ENCODE measurements at regions not wholly inside any gene's neighbourhood (a gene's known extent, or its start where the extent isn't known, plus 50 kb on each side); places are given as distances from the start of the nearest gene placed in this dataset.

DNA sequence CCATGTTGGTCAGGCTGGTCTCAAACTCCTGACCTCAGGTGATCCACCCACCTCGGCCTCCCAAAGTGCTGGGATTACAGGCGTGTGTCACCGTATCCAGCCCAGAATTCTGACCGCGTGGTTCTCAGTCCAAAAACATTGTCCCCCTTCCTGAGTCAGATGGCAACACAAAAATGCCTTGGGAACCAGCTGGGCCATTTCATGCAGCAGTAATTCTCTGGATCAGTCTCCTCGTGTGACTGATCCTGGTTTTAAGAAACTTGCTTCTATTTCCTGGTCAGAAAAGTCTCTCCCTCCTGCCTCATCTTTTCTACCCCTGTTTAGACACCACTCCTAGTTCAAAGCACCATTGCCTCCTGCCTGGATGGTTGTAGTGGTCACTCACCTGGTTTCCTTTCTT is 60.9 kb upstream of the USP29 start:
- Histone ChIP-seq H3K9ac (no peak overlapping the region), H4K20me1 (no peaks in the 10 kb centered on the region), H3K36me3 (no peaks in the 10 kb centered on the region), H3K4me1 (no peaks in the 10 kb centered on the region), H3K27me3 (no peaks in the 10 kb centered on the region), H3K4me3 (no peak overlapping the region), H3K9me3 (replicated peaks in 1 of 11) (peaks cover 0 to 23% (median 0%) of the 10 kb centered on the region in 11 experiments; a peak in 7 of 22 replicates), H3K4me2 (no peak overlapping the region), H3K27ac (no peak overlapping the region)
- no peak for TF ChIP-seq Cebpa-rat (IDR thresholded peaks at IDR 0.05)

DNA sequence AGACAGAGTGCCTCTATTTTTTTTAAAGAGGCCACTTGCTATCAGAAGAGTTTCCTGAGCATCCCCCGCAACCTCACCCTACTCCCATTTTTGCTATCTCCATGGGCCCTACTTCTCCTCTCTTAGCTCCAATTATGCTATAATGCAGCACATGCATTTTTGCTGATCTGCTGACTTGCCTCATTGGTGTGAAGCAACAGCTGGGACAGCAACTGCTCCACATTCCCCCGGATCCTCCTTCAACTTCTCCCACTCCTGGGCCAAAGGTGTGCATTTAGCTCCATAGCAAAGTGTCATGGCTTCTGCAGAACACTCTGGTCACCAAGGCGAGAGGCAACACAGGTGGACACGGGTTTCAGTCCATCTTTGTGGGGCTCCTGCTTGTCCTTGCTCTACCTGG is 56.7 kb upstream of the USP29 start:
- Histone ChIP-seq H3K9ac (no peak overlapping the region), H4K20me1 (no peaks in the 10 kb centered on the region), H3K4me1 (no peaks in the 10 kb centered on the region), H3K4me3 (no peak overlapping the region), H3K4me2 (no peak overlapping the region), H3K36me3 (no peaks in the 10 kb centered on the region), H3K27ac (no peak overlapping the region), H3K27me3 (no peaks in the 10 kb centered on the region), H3K9me3 (replicated peaks in 1 of 11) (peaks cover 0 to 23% (median 0%) of the 10 kb centered on the region in 11 experiments; a peak in 7 of 22 replicates)
- no peak for TF ChIP-seq Cebpa-rat (IDR thresholded peaks at IDR 0.05)

DNA sequence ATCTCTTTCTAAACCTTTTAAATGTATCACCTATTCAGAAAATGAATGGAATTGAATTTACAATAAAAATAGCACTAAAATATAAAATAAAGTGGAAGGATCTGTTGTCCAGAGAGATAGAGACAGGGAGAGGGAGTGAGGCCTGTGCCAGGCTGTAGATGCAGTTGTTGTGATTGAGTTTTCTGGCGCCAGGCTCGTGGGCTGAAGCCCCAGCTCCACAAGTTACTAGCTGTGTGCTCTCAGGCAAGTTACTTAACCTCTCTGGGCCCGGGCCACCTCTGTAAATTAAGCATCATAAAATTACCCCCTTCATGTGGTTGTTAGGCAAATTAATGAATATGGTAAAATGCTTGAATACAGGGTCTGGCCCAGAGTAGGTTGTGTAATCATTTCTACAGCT is 52.3 kb upstream of the USP29 start:
- peaks cover 0 to 12% (median 0%) of the 10 kb centered on the region in 11 experiments; a peak in 7 of 22 replicates for H3K9me3 ChIP-seq (replicated peaks in 1 of 11)
- no peaks in the 10 kb centered on the region for H4K20me1 ChIP-seq
- H3K27ac ChIP-seq, result no peak overlapping the region
- no peak overlapping the region for H3K4me2 ChIP-seq
- no peak for TF ChIP-seq Cebpa-rat (IDR thresholded peaks at IDR 0.05)
- no peaks in the 10 kb centered on the region for H3K36me3 ChIP-seq
- H3K27me3 ChIP-seq, result no peaks in the 10 kb centered on the region
- no peak overlapping the region for H3K9ac ChIP-seq
- H3K4me1 ChIP-seq, result peaks cover 0 to 9% (median 7%) of the 10 kb centered on the region in 10 experiments; a peak in 8 of 20 replicates
- no peak overlapping the region for H3K4me3 ChIP-seq

DNA sequence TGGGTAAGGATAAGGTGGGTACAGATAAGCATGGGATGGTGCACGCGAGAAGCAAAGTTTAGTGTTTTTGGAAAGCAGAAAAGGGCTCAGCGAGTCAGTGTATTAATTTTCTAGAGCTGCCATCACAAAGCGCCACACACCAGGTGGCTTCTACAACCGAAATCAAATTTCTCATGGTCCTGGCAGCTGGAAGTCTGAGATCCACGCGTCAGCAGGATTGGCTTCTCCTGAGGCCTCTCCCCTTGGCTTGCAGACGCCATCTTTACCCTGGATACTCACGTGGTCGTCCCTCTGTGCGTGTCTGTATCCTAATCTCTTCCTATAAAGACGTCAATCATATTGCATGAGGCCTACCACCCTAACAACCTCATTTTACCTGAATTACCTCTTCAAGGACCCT is 51.5 kb upstream of the USP29 start:
- H3K27ac ChIP-seq, result no peak overlapping the region
- H4K20me1 ChIP-seq, result no peaks in the 10 kb centered on the region
- TF ChIP-seq Cebpa-rat (IDR thresholded peaks at IDR 0.05), result no peak
- no peak overlapping the region for H3K4me2 ChIP-seq
- no peak overlapping the region for H3K4me3 ChIP-seq
- H3K36me3 ChIP-seq, result no peaks in the 10 kb centered on the region
- no peaks in the 10 kb centered on the region for H3K27me3 ChIP-seq
- peaks cover 0 to 9% (median 7%) of the 10 kb centered on the region in 10 experiments; a peak in 8 of 20 replicates for H3K4me1 ChIP-seq
- H3K9ac ChIP-seq, result no peak overlapping the region
- H3K9me3 ChIP-seq (replicated peaks in 1 of 11), result peaks cover 0 to 3% (median 0%) of the 10 kb centered on the region in 11 experiments; a peak in 2 of 22 replicates

DNA sequence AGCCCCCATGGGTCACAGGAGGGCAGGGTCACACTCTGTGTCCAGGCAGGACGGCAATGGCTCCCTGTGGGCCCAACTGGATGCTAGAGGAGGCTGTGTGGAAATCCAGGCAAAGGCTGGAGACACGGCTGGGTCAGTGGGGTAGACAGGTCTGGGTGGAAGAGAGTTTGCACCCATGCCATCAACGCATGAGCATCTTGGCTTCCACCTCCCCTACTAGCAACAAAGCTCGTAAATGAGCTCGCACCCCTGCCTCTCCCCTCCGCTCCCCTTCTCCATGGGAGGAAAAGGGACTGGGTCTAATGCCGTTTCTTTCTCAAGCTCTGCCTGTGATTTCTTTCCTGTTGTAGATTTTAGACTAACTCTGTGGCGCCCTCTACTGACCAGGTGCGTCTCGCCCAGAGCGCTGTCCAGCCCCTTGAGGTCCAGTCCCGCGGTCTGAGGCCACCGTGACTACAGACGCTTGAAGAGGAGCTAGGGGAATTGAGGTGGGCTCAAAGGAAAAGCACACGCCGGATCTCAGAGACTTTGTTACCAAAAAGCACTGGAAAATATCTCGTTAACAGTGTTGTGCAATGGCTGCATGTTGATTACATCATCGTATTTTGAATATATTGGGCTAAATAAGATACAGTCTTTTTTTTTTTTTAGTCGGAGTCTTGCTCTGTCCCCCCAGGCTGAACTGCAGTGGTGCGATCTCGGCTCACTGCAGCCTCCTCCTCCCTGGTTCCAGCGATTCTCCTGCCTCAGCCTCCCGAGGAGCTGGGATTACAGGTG is 50.7 kb upstream of the USP29 start:
- Histone ChIP-seq H3K9ac (no peak overlapping the region), H3K4me2 (peak overlapping the region in 5 of 11 experiments; percentile 19 to 43 (median 36); a peak in 4 of 22 replicates), H3K27me3 (no peaks in the 10 kb centered on the region), H3K9me3 (replicated peaks in 1 of 11) (no peaks in the 10 kb centered on the region), H4K20me1 (no peaks in the 10 kb centered on the region), H3K27ac (no peak overlapping the region), H3K4me1 (peaks cover 0 to 9% (median 7%) of the 10 kb centered on the region in 10 experiments; a peak in 8 of 20 replicates), H3K4me3 (no peak overlapping the region), H3K36me3 (no peaks in the 10 kb centered on the region)
- peak in 5 of 11 experiments; percentile 12 to 84 (median 26); a peak in 4 of 22 replicates for TF ChIP-seq Cebpa-rat (IDR thresholded peaks at IDR 0.05)

Data from BLaER1 treated with 17β-estradiol and CSF1 and Interleukin-3, amounts not matched to agents 10 nM and 100 nM (cell line).